Neural cell (in vitro differentiated cells): ENCODE measurements at regions not wholly inside any gene's neighbourhood (a gene's known extent, or its start where the extent isn't known, plus 50 kb on each side); places are given as distances from the start of the nearest gene placed in this dataset.
"Not testable (repeated sequence)": the region's sequence is repeated elsewhere in the genome, so short reads cannot be mapped to it uniquely, and the experiment has no call there.

Experiments used
- EP300 ChIP-seq: fragments of 450-650 bp; conservative IDR thresholded peaks from 2 replicates; pipeline ENCODE4 v1.6.1; 2014; ENCODE audit warnings: antibody characterized with exemption, mild to moderate bottlenecking, moderate library complexity; ENCODE audit not compliant: poor library complexity, severe bottlenecking
- MXI1 ChIP-seq: fragments of 450-650 bp; conservative IDR thresholded peaks from 2 replicates; pipeline ENCODE4 v1.6.1; 2014; ENCODE audit warnings: antibody characterized with exemption, mild to moderate bottlenecking; ENCODE audit not compliant: poor library complexity, severe bottlenecking
- POLR2AphosphoS5 ChIP-seq: IDR thresholded peaks from 2 replicates; pipeline ENCODE4 v1.6.1; 2012
- SMC3 ChIP-seq: fragments of 450-650 bp; conservative IDR thresholded peaks from 2 replicates; pipeline ENCODE4 v1.6.1; 2014; ENCODE audit warnings: antibody characterized with exemption, mild to moderate bottlenecking, moderate library complexity; ENCODE audit not compliant: poor library complexity
- TF ChIP-seq, protein P1 (sequence below): fragments of 450-650 bp; IDR thresholded peaks from 2 replicates; pipeline ENCODE4 v1.5.1; 2014; ENCODE audit warnings: antibody characterized with exemption, mild to moderate bottlenecking, moderate library complexity; ENCODE audit not compliant: poor library complexity, severe bottlenecking

GRCh38 chr2:111484097-111484496 is 363.4 kb downstream of the BCL2L11 start:
- TF ChIP-seq POLR2AphosphoS5, MXI1, EP300, SMC3: not testable (repeated sequence)
- TF ChIP-seq, protein P1, sequence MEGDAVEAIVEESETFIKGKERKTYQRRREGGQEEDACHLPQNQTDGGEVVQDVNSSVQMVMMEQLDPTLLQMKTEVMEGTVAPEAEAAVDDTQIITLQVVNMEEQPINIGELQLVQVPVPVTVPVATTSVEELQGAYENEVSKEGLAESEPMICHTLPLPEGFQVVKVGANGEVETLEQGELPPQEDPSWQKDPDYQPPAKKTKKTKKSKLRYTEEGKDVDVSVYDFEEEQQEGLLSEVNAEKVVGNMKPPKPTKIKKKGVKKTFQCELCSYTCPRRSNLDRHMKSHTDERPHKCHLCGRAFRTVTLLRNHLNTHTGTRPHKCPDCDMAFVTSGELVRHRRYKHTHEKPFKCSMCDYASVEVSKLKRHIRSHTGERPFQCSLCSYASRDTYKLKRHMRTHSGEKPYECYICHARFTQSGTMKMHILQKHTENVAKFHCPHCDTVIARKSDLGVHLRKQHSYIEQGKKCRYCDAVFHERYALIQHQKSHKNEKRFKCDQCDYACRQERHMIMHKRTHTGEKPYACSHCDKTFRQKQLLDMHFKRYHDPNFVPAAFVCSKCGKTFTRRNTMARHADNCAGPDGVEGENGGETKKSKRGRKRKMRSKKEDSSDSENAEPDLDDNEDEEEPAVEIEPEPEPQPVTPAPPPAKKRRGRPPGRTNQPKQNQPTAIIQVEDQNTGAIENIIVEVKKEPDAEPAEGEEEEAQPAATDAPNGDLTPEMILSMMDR = not testable (repeated sequence)
